Astrocyte (in vitro differentiated cells and primary cell): ENCODE measurements at regions not wholly inside any gene's neighbourhood (a gene's known extent, or its start where the extent isn't known, plus 50 kb on each side); places are given as distances from the start of the nearest gene placed in this dataset.

Source experiments
- EZH2 ChIP-seq: IDR thresholded peaks from 2 replicates; pipeline ENCODE4 v1.6.1; 2012; ENCODE audit warnings: mild to moderate bottlenecking, low read length, inconsistent platforms; ENCODE audit not compliant: insufficient read depth
- TF ChIP-seq, protein P1 (sequence below): IDR thresholded peaks from 2 replicates; pipeline ENCODE4 v1.5.1; 2011; ENCODE audit warnings: low read depth, mild to moderate bottlenecking, inconsistent platforms, low read length, moderate library complexity; ENCODE audit not compliant: insufficient read depth

DNA sequence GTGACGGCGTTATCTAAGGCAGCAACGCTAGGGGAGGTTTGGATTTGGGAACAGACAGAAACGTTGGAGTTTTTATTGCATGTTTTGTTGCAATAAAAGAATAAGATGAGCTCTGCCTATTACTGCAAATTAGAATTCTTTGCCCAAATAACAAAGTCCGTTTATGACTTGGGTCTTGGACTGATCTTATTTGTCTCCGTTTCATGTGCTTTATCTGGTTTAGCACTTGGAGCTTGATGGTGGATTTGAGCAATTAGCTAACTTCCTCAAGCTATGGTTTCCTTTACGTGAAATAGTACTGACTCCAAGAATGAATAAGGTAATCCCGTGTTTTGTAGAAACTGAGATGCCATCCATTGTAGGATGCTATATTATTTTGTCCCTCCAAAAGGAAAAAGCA is 233.0 kb upstream of the IRX5 start:
- TF ChIP-seq, protein P1, sequence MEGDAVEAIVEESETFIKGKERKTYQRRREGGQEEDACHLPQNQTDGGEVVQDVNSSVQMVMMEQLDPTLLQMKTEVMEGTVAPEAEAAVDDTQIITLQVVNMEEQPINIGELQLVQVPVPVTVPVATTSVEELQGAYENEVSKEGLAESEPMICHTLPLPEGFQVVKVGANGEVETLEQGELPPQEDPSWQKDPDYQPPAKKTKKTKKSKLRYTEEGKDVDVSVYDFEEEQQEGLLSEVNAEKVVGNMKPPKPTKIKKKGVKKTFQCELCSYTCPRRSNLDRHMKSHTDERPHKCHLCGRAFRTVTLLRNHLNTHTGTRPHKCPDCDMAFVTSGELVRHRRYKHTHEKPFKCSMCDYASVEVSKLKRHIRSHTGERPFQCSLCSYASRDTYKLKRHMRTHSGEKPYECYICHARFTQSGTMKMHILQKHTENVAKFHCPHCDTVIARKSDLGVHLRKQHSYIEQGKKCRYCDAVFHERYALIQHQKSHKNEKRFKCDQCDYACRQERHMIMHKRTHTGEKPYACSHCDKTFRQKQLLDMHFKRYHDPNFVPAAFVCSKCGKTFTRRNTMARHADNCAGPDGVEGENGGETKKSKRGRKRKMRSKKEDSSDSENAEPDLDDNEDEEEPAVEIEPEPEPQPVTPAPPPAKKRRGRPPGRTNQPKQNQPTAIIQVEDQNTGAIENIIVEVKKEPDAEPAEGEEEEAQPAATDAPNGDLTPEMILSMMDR = no peak
- TF ChIP-seq EZH2 = no peak
